Stomach (tissue), 8 donors: ENCODE measurements at regions not wholly inside any gene's neighbourhood (a gene's known extent, or its start where the extent isn't known, plus 50 kb on each side); places are given as distances from the start of the nearest gene placed in this dataset.

Source experiments
- DNase-seq, 2 donors: peaks; one replicate each; pipeline versions ENCODE4 v3.0.0 to v3.0.0-alpha.2; 2013 to 2019
- H3K27ac ChIP-seq, 5 donors: fragments of 200-600 bp in 4 of 5; sonication (generic) in 4 of 5; one replicate each; pipeline ENCODE4 v1.5.1; 2013 to 2019; ENCODE audit warnings: mild to moderate bottlenecking in 1 of 5, moderate library complexity in 1 of 5
- H3K27me3 ChIP-seq, 3 donors: fragments of 200-600 bp; sonication (generic); one replicate each; pipeline ENCODE4 v1.5.1; 2017 to 2019; ENCODE audit warnings: mixed run types in 1 of 3
- H3K36me3 ChIP-seq, 4 donors: fragments of 200-600 bp; sonication (generic); 1 replicate in 3 of 4; 2 replicates in 1 of 4; pipeline ENCODE4 v1.5.1; 2016 to 2019
- H3K4me1 ChIP-seq, 4 donors: fragments of 200-600 bp; sonication (generic); one replicate each; pipeline ENCODE4 v1.5.1; 2016 to 2019
- H3K4me3 ChIP-seq, 4 donors: fragments of 200-600 bp; sonication (generic) in 3 of 4; one replicate each; pipeline ENCODE4 v1.5.1; 2016 to 2019; ENCODE audit warnings: mild to moderate bottlenecking in 1 of 4
- H3K9me3 ChIP-seq, 4 donors: fragments of 200-600 bp; sonication (generic); one replicate each; pipeline ENCODE4 v1.5.1; 2016 to 2019
- CTCF ChIP-seq, 7 experiments: fragments of 450-650 bp in 4 of 7; fragments of 200-600 bp in 3 of 7; sonication (generic) in 3 of 7; IDR thresholded peaks; one replicate each; pipeline ENCODE4 v1.5.1; 2016 to 2019; ENCODE audit warnings: antibody characterized with exemption in 7 of 7, control low read depth in 2 of 7, mild to moderate bottlenecking in 1 of 7
- EP300 ChIP-seq: sonication (generic); formaldehyde crosslinking; IDR thresholded peaks from one replicate; pipeline ENCODE4 v1.6.1; 2017; ENCODE audit warnings: antibody characterized with exemption
- POLR2A ChIP-seq, 4 donors: fragments of 450-650 bp; IDR thresholded peaks; one replicate each; pipeline ENCODE4 v1.6.1; 2016; ENCODE audit warnings: antibody characterized with exemption in 4 of 4, control low read depth in 2 of 4, mild to moderate bottlenecking in 1 of 4, moderate library complexity in 1 of 4
- POLR2AphosphoS5 ChIP-seq, 3 donors: sonication (generic); formaldehyde crosslinking; IDR thresholded peaks; one replicate each; pipeline ENCODE4 v1.6.1; 2016; ENCODE audit warnings: antibody characterized with exemption in 3 of 3
- WGBS, 5 donors: extraction: QIAGEN DNeasy Blood & Tissue Kit in 3 of 5; methylation state at CpG; one replicate each; pipeline versions ENCODE4 v1.1.5 to v1.1.7; 2013 to 2018; 5-methylcytosine and 5-hydroxymethylcytosine counted together
- intact Hi-C: fragments of 100-400 bp; cut with DNase I; formaldehyde crosslinking; loops from one replicate; pipeline ENCODE4 v1.15.1; 2023; ENCODE audit warnings: low total_unique reads
- donor health status: healthy with polysubstance abuse.
- donor health status: Bipolar disorder and iron deficiency.
- donor health status: healthy.

- no peaks in the 10 kb centered on the region for H3K27me3 ChIP-seq
- H3K9me3 ChIP-seq, result no peaks in the 10 kb centered on the region
- no peaks in the 10 kb centered on the region for H3K36me3 ChIP-seq
- WGBS, 5 donors, result 54 to 74% (median 69%) methylated on average over 1 of the region's 1 CpG
- H3K27ac ChIP-seq, result no peak overlapping the region
- no peak for DNase-seq
- intact Hi-C loops, result no loop called here
- no peaks in the 10 kb centered on the region for H3K4me1 ChIP-seq
- no peak for TF ChIP-seq EP300
- no peak for TF ChIP-seq POLR2AphosphoS5 (IDR thresholded peaks at IDR 0.05)
- no peak for TF ChIP-seq CTCF (IDR thresholded peaks at IDR 0.05)
- TF ChIP-seq POLR2A (IDR thresholded peaks at IDR 0.05), result no peak
- no peak overlapping the region for H3K4me3 ChIP-seq
Observed at GRCh38 chr18:34640276-34640675, 69.8 kb upstream of the DTNA start.

GRCh38 chr18:34643989-34644388 lies 66.1 kb upstream of the DTNA start:
- intact Hi-C loops, result no loop called here

GRCh38 chr18:34647251-34647650 lies 62.8 kb upstream of the DTNA start:
- H3K36me3 ChIP-seq, result no peaks in the 10 kb centered on the region
- peaks cover 0 to 19% (median 5%) of the 10 kb centered on the region in 4 donors for H3K4me1 ChIP-seq
- 68 to 89% (median 80%) methylated on average over 4 of the region's 4 CpGs for whole genome bisulfite sequencing, 5 donors
- DNase-seq, result no peak
- no peak for TF ChIP-seq CTCF (IDR thresholded peaks at IDR 0.05)
- TF ChIP-seq POLR2A (IDR thresholded peaks at IDR 0.05), result no peak
- TF ChIP-seq EP300, result no peak
- no peak for TF ChIP-seq POLR2AphosphoS5 (IDR thresholded peaks at IDR 0.05)
- intact Hi-C loops, result no loop called here
- no peaks in the 10 kb centered on the region for H3K9me3 ChIP-seq
- H3K27me3 ChIP-seq, result no peaks in the 10 kb centered on the region
- H3K27ac ChIP-seq, result no peak overlapping the region
- H3K4me3 ChIP-seq, result no peak overlapping the region

More at GRCh38 chr18:34643989-34644388, 66.1 kb upstream of the DTNA start:
- Histone ChIP-seq H3K36me3 (no peaks in the 10 kb centered on the region), H3K4me1 (peaks cover 0 to 9% (median 2%) of the 10 kb centered on the region in 4 donors), H3K27ac (no peak overlapping the region), H3K4me3 (no peak overlapping the region), H3K9me3 (no peaks in the 10 kb centered on the region), H3K27me3 (no peaks in the 10 kb centered on the region)
- TF ChIP-seq CTCF (IDR thresholded peaks at IDR 0.05), result no peak
- TF ChIP-seq EP300, result no peak
- no peak for TF ChIP-seq POLR2A (IDR thresholded peaks at IDR 0.05)
- TF ChIP-seq POLR2AphosphoS5 (IDR thresholded peaks at IDR 0.05), result no peak
- peak in 1 of 2 donors; percentile 32 for DNase-seq
- 35 to 61% (median 43%) methylated on average over 2 of the region's 2 CpGs for WGBS, 5 donors

GRCh38 chr18:34648269-34648985 lies 61.7 kb upstream of the DTNA start:
- no peak overlapping the region for H3K27ac ChIP-seq
- H3K4me1 ChIP-seq, result peaks cover 0 to 19% (median 5%) of the 10 kb centered on the region in 4 donors
- intact Hi-C loops, result no loop called here
- DNase-seq, result no peak
- no peak for TF ChIP-seq CTCF (IDR thresholded peaks at IDR 0.05)
- TF ChIP-seq POLR2A (IDR thresholded peaks at IDR 0.05), result no peak
- no peak for TF ChIP-seq POLR2AphosphoS5 (IDR thresholded peaks at IDR 0.05)
- TF ChIP-seq EP300, result no peak
- 61 to 70% (median 65%) methylated on average over 3 of the region's 3 CpGs for WGBS, 5 donors
- H3K36me3 ChIP-seq, result no peaks in the 10 kb centered on the region
- H3K27me3 ChIP-seq, result no peaks in the 10 kb centered on the region
- no peaks in the 10 kb centered on the region for H3K9me3 ChIP-seq
- no peak overlapping the region for H3K4me3 ChIP-seq
